NCI-H748 (cell line): ENCODE measurements at regions not wholly inside any gene's neighbourhood (a gene's known extent, or its start where the extent isn't known, plus 50 kb on each side); places are given as distances from the start of the nearest gene placed in this dataset.
"Not testable (repeated sequence)": the region's sequence is repeated elsewhere in the genome, so short reads cannot be mapped to it uniquely, and the experiment has no call there.

Experiments
- DNase-seq: peaks from one replicate; lab custom pipeline; 2025; ENCODE audit not compliant: unreplicated experiment; lab: John Stamatoyannopoulos, UW

GRCh38 chr6:20263059-20263458 lies 50.8 kb upstream of the MBOAT1 start:
- DNase-seq: no peak

DNA sequence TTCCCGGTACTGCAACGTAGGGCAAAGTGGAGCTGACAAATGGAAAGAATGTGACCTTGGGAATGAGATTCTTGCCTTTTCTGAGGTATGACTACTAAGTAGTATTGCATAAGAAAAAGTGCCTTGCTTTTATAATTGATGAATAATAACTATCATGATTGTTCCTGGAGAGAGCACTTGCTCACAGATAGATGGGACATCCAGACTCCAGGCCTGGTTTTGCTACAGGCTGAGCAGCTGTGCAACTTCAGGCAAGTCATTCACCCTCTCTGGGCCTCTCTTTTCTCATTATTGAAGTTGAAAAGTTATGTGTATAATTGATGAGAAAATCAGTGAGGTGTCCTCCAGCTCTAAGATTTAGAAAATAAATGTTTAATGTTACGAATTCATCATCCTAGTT lies 53.6 kb upstream of the MBOAT1 start:
- no peak for DNase-seq

- no peak for DNase-seq
Observed at GRCh38 chr6:20266851-20267608, 54.8 kb upstream of the MBOAT1 start.

- DNase-seq: no peak
Observed at GRCh38 chr6:20269181-20269580, 56.9 kb upstream of the MBOAT1 start.

DNA sequence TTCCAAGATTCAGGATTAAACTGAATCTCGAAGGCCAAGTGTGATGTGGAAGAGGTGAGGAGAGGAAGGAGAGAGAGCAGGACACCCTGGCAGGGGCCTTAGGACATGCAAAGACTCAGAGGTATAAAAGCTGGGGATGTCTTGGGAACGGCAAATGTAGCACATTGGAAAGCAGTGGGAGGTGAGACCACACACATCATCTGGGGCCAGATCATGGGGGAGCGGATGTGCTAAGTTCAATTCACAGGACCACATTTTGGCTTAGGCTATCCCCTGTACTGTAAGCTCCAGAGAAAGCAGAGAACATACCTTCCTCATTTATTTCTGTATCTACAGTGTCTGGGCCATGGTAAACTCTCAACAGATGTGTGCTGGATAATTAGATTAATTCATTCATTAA lies 59.5 kb upstream of the MBOAT1 start:
- DNase-seq: no peak

DNA sequence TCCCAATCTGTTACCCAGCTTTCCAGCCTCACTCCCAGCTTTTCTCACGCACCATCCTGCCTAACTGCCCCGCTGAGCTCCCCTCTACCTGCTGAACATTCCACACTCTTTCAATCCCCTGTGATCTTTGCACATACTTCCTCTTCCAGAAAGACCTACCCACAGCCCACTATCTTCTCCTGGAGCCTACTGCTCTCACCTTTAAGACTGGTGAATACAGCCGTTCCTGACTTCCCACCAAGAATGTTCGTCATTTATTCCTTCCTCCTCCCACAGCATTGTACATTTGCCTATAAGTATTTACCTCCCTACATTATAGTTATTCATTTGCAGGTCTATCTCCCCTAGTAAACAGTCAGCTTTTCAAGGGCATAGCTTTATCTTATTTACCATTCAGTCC lies 61.9 kb upstream of the MBOAT1 start:
- no peak for DNase-seq

GRCh38 chr6:20275837-20276236 lies 63.6 kb upstream of the MBOAT1 start:
- DNase-seq: not testable (repeated sequence)

DNA sequence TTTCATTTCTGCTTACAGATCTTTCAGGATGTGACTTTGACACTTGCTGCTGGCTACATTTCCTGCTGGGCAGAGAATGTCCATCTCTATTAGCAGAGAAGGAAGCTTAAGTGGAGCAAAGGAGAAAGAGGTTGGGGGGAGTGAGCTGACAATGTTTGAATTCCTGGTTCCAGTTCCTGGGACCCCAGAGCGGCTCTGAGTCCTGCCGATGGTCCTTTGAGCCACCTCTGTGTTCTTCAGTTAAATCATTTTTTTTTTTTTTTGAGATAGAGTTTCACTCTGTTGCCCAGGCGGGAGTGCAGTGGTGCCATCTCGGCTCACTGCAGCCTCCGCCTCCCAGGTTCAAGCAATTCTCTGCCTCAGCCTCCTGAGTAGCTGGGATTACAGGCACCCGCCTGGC lies 65.5 kb upstream of the MBOAT1 start:
- not testable (repeated sequence) for DNase-seq

- no peak for DNase-seq
Observed at GRCh38 chr6:20279051-20279450, 66.8 kb upstream of the MBOAT1 start.

- DNase-seq: no peak
Observed at GRCh38 chr6:20279608-20280287, 67.5 kb upstream of the MBOAT1 start.

GRCh38 chr6:20280288-20280621 lies 68.0 kb upstream of the MBOAT1 start:
- no peak for DNase-seq

DNA sequence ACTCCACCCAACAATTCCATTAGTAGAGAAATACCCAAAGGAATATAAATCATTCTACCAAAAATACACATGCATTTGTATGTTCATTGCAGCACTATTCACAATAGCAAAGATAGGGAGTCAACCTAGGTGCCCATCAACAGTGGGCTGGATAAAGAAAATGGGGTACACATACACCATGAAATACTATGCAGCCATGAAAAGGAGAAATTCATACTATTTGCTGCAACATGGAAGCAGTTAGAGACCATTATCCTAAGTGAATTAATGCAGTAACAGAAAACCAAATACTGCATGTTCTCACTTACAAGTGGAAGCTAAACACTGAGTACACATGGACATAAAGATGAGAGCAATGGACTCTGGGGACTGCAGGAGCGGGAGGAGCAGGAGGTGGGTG lies 72.4 kb upstream of the MBOAT1 start:
- no peak for DNase-seq

DNA sequence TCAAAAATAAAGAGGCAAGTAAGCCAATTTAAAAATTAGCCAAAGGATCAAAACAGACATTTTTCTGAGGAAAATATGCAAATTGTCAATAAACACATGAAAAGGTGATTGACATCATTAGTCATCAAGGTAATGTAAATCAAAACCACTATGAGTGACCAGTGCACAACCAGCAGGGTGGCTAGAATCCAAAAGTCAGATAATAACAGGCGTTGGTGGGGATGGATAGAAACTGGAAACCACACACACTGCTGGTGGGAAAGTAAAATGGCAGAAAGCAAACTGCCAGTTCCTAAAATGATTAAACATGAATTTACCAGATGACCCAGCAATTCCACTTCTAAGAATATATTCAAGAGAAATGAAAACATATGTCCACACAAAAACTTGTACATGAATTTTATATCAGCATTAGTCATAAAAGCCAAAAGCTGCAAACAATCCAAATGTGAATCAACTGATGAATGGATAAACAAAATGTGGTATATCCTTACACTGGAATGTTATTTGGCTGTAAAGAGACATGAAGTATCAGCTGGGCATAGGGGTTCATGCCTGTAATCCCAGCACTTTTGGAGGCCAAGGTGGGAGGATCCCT lies 74.8 kb upstream of the MBOAT1 start:
- no peak for DNase-seq

DNA sequence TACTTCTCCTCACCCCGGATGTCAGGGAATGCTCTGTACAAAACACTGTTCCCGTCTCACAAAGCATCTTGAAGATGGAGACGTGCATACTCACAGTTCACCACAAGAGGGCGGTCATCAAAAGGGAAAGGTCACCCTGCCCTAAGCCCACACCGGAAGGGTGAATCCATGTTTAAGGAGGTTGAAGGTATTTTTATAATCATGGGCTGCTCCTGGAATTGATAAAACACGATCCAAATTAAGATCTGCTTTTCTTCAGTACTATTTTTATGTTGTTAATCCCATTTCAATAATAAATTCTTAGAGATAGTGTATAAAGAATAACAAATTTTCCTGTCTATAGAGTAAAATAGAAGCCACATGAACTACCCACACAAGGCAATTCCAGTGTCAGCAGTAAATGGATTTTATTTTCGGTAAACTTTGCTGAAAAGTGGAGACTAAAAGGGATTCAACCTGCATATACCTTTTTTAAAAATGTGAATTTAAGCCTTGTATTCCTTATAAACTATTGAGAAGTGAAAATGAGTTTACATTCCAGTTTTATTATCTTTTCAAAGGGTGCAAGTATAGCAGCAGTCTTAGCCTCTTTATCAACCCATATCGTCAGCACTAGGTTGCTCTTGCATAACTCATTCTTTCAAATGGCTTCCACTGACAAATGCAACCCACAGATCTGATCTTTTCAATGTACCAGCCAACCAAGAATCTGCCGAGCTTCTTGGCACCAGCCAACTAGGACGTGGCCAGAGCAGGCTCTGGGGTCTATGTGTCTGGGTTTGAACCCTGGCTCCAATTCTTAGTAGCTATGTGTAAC lies 79.7 kb upstream of the MBOAT1 start:
- DNase-seq: peak; percentile 90

DNA sequence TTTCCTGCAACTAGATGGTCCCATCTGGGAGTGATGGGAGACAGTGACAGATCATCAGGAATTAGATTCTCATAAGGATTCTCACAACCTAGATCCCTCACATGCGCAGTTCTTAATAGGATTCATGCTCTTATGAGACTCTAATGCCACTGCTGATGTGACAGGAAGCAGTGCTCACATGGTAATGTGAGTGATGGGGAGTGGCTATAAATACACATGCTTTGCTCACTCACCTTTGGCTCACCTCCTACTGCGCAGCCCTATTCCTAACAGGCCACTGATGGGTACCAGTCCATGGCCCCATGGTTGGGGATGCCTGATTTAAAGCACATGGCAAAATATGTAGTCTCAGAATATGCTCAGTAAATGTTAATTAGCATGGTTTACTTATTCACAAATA lies 80.6 kb upstream of the MBOAT1 start:
- DNase-seq: peak; percentile 25

DNA sequence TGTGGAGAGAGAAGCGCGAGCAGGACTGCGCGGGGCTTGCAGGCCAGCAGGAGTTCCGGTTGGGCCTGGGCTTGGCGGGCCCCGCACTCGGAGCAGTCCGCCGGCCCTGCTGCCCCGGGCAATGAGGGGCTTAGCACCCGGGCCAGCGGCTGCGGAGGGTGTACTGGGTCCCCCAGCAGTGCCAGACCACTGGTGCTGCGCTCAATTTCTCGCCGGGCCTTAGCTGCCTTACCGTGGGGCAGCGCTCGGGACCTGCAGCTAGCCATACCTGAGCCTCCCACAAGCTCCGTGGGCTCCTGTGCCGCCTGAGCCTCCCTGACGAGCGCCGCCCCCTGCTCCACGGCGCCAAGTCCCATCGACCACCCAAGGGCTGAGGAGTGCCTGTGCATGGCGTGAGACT lies 89.0 kb upstream of the MBOAT1 start:
- no peak for DNase-seq

GRCh38 chr6:20302168-20302567 lies 89.9 kb upstream of the MBOAT1 start:
- DNase-seq: no peak

GRCh38 chr6:20302702-20303251 lies 90.5 kb upstream of the MBOAT1 start:
- DNase-seq: no peak

DNA sequence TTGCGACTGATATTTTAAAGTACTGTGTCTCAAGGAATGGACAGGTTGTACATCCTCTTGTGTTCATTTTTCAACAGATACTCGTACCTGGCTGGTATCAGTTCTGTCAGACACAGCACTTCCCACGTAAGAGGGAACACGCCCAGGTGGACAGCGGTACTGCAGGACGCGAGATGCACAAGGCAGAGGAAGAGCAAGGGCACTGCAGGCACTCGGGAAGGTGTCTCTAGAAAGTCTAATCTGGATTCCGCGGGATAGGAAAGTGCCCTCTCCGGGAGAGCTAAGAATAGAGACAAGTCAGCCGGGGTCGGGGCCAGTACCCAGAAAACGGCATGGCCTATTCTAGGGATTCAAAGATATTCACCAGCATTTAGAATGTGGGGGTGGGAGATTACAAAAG lies 94.2 kb upstream of the MBOAT1 start:
- DNase-seq: peak; percentile 13

- no peak for DNase-seq
Observed at GRCh38 chr6:20309186-20309585, 92.5 kb upstream of the E2F3 start.

DNA sequence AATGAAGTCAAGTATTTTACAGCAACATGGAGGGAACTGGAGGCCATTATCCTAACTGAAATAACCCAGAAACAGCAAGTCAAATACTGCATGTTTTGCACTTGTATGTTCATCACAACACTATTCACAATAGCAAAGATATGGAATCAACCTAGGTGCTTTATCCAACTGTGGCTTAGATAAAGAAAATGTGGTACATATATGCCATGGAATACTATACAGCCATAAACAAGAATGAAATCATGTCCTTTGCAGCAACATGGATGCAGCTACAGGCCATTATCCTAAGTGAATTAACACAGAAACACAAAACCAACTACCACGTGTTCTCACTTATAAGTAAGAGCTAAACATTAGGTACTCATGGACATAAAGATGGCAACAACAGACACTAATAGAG lies 91.5 kb upstream of the E2F3 start:
- no peak for DNase-seq
